ENCODE measurements at regions not wholly inside any gene's neighbourhood (a gene's known extent, or its start where the extent isn't known, plus 50 kb on each side); places are given as distances from the start of the nearest gene placed in this dataset.

DNA sequence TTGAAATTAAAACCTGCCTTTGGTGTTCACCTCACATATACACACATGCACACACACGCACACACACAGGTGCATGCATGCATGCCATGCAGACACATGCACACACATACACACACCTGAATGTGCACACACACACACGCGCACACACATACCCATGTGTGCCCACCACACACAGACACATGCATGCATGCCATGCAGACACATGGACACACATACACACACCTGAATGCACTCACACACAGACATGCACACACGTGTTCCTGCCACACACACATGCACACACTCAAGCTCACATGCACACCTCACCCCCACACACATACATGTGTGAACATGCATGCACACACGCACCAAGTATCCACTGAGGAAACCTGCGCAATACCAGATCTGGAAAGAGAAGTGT is 136.4 kb downstream of the KLF6 start:
- TF ChIP-seq CTCF (IDR thresholded peaks at IDR 0.05 in 4 of 5, conservative IDR thresholded peaks at IDR 0.05 in 1 of 5) (no peak), POLR2A (IDR thresholded peaks at IDR 0.05) (no peak)

Data from gastrocnemius medialis (tissue), 4 donors.